ENCODE measurements at regions not wholly inside any gene's neighbourhood (a gene's known extent, or its start where the extent isn't known, plus 50 kb on each side); places are given as distances from the start of the nearest gene placed in this dataset.

DNA sequence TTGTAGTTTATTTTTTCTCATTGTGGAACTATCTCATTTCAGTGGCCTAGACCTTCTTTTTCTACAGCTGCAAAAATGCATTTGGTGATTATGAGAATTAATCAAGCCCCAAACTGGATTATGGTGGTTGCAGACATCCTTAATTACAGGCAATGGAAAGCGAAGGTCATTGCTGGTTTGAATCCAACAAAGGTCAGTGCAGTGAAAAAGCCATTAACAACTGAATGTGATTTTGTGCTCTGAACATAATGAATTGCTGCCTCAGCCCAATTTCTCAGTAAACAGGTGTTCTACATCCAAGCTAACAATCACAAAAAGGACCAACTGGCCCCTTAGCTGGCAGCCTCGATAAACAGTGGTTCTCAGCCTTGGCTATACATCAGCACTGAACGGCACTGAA, 260.1 kb upstream of the DPPA4 start:
- TF ChIP-seq, protein P1, sequence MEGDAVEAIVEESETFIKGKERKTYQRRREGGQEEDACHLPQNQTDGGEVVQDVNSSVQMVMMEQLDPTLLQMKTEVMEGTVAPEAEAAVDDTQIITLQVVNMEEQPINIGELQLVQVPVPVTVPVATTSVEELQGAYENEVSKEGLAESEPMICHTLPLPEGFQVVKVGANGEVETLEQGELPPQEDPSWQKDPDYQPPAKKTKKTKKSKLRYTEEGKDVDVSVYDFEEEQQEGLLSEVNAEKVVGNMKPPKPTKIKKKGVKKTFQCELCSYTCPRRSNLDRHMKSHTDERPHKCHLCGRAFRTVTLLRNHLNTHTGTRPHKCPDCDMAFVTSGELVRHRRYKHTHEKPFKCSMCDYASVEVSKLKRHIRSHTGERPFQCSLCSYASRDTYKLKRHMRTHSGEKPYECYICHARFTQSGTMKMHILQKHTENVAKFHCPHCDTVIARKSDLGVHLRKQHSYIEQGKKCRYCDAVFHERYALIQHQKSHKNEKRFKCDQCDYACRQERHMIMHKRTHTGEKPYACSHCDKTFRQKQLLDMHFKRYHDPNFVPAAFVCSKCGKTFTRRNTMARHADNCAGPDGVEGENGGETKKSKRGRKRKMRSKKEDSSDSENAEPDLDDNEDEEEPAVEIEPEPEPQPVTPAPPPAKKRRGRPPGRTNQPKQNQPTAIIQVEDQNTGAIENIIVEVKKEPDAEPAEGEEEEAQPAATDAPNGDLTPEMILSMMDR (IDR thresholded peaks at IDR 0.05): no peak
- Mint-ChIP-seq H3K36me3 (ENCODE audit: low read depth) (no peaks in the 10 kb centered on the region), H3K27ac (no peak overlapping the region), H3K4me3 (no peak overlapping the region), H3K9me3 (no peaks in the 10 kb centered on the region; the same call in 1 of the 2 replicates), H3K27me3 (ENCODE audit: insufficient read depth) (no peaks in the 10 kb centered on the region), H3K4me1 (ENCODE audit: low read depth) (no peaks in the 10 kb centered on the region; the same call in 1 of the 2 replicates)
- no peak for DNase-seq

DNA sequence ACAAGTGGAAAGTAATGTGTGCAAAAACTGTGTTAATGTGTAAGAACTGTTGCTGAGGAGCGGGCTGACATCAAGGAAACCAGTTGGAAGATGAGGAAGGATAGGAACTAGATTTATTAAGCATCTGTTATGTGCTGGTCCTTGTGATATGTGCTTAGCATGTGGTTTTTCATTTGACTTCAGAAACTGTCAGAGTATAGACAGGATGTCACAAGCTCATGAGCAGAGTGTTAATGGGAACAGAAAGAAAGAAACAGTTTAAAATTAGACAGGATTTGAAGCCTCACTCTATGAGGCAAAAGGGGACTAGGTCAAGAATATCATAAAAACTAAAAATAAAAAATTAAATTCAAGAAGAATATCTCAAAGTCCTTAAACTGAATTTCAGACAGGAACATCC, 270.6 kb upstream of the DPPA4 start:
- DNase-seq: no peak
- TF ChIP-seq, protein P1 (IDR thresholded peaks at IDR 0.05): no peak
- no peak overlapping the region; the same call in 1 of the 2 replicates for H3K4me3 Mint-ChIP-seq
- H3K4me1 Mint-ChIP-seq (ENCODE audit: low read depth): no peaks in the 10 kb centered on the region; the same call in 1 of the 2 replicates
- H3K36me3 Mint-ChIP-seq (ENCODE audit: low read depth): no peaks in the 10 kb centered on the region
- H3K27me3 Mint-ChIP-seq (ENCODE audit: insufficient read depth): no peaks in the 10 kb centered on the region; the same call in none of the 2 replicates
- peaks cover 4% of the 10 kb centered on the region; the same call in 1 of the 2 replicates for H3K9me3 Mint-ChIP-seq
- no peak overlapping the region for H3K27ac Mint-ChIP-seq

DNA sequence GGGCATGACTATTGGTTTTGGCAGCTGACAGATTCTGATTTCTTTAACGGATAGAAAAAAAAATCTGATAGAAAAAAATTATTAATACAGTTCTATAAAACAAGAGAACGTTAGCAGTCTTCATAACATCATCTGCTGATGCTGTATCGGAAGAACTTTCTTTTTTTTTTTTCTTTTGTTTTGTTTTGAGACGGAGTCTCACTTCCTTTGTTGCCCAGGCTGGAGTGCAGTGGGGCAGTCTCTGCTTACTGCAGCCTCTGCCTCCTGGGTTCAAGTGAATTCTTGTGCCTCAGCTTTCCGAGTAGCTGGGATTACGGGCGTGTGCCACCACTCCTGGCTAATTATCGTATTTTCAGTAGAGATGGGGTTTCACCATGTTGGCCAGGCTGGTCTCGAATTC, 271.2 kb upstream of the DPPA4 start:
- peak overlapping the region; percentile 59; the same call in 1 of the 2 replicates for H3K4me3 Mint-ChIP-seq
- H3K9me3 Mint-ChIP-seq: no peaks in the 10 kb centered on the region
- peaks cover 2% of the 10 kb centered on the region; the same call in 1 of the 2 replicates for H3K27me3 Mint-ChIP-seq (ENCODE audit: insufficient read depth)
- H3K36me3 Mint-ChIP-seq (ENCODE audit: low read depth): no peaks in the 10 kb centered on the region
- H3K27ac Mint-ChIP-seq: no peak overlapping the region
- H3K4me1 Mint-ChIP-seq (ENCODE audit: low read depth): no peaks in the 10 kb centered on the region; the same call in 1 of the 2 replicates
- no peak for DNase-seq
- TF ChIP-seq, protein P1 (IDR thresholded peaks at IDR 0.05): no peak

DNA sequence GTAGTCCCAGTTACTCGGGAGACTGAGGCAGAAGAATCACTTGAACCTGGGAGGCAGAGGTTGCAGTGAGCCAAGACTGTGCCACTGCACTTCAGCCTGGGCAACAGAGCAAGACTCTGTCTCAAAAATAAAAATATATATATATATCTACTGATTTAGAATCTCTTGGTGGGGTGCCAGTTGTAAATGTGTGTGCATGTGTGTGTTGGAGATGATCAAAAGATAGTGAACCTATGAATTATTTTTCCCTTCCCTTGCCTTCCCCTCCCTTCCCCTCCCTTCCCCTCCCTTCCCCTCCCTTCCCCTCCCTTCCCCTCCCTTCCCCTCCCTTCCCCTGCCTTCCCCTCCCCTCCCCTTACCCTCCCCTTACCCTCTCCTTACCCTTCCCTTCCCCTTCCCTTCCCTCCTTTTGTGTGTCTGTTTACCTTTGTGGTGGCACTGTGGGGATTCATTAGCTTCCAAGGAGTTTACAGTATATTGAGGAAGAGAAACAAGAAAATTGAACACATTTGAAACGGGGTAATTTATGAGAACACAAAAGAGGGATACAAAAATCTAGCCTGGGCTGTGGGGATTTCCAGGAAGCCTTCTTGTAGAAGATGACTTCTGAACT, 281.5 kb upstream of the DPPA4 start:
- TF ChIP-seq, protein P1 (IDR thresholded peaks at IDR 0.05): no peak

DNA sequence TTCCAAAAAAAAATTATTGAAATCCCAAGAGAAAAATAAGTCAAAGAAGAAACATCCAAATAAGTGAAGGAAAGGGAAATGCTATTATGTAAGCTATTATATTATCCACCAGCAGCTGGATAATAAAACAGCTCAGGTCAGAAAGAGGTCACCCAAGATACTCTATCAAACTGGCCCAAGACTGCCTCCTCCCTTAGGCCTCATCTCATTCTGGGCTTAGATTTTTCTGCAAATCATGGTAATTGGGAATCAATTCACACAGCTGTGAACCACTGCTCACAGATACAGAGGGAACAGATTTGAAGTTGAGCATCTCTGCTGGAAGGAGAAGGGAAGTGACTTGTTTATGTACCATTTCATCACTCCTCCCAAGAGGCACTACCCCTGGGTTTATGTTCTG, 294.6 kb upstream of the DPPA4 start:
- DNase-seq: no peak
- TF ChIP-seq, protein P1 (IDR thresholded peaks at IDR 0.05): no peak
- Mint-ChIP-seq H3K27ac (no peak overlapping the region), H3K9me3 (no peaks in the 10 kb centered on the region), H3K4me1 (ENCODE audit: low read depth) (peaks cover 6% of the 10 kb centered on the region; the same call in 1 of the 2 replicates), H3K27me3 (ENCODE audit: insufficient read depth) (no peaks in the 10 kb centered on the region; the same call in 1 of the 2 replicates), H3K4me3 (no peak overlapping the region), H3K36me3 (ENCODE audit: low read depth) (no peaks in the 10 kb centered on the region)

More for the DNA sequence above, 281.5 kb upstream of the DPPA4 start:
- Mint-ChIP-seq H3K36me3 (ENCODE audit: low read depth) (no peaks in the 10 kb centered on the region), H3K4me1 (ENCODE audit: low read depth) (no peaks in the 10 kb centered on the region), H3K27ac (no peak overlapping the region), H3K4me3 (no peak overlapping the region), H3K27me3 (ENCODE audit: insufficient read depth) (no peaks in the 10 kb centered on the region; the same call in none of the 2 replicates), H3K9me3 (no peaks in the 10 kb centered on the region; the same call in 1 of the 2 replicates)
- no peak for DNase-seq

Data from HFFc6 (cell line).